ENCODE measurements at regions not wholly inside any gene's neighbourhood (a gene's known extent, or its start where the extent isn't known, plus 50 kb on each side); places are given as distances from the start of the nearest gene placed in this dataset.
A peak's percentile ranks its signal among the peaks of the same experiment; 100 is the strongest.

GRCh38 chr6:168388641-168389633, 52.0 kb upstream of the SMOC2 start (continued):
- TF ChIP-seq, protein P1, sequence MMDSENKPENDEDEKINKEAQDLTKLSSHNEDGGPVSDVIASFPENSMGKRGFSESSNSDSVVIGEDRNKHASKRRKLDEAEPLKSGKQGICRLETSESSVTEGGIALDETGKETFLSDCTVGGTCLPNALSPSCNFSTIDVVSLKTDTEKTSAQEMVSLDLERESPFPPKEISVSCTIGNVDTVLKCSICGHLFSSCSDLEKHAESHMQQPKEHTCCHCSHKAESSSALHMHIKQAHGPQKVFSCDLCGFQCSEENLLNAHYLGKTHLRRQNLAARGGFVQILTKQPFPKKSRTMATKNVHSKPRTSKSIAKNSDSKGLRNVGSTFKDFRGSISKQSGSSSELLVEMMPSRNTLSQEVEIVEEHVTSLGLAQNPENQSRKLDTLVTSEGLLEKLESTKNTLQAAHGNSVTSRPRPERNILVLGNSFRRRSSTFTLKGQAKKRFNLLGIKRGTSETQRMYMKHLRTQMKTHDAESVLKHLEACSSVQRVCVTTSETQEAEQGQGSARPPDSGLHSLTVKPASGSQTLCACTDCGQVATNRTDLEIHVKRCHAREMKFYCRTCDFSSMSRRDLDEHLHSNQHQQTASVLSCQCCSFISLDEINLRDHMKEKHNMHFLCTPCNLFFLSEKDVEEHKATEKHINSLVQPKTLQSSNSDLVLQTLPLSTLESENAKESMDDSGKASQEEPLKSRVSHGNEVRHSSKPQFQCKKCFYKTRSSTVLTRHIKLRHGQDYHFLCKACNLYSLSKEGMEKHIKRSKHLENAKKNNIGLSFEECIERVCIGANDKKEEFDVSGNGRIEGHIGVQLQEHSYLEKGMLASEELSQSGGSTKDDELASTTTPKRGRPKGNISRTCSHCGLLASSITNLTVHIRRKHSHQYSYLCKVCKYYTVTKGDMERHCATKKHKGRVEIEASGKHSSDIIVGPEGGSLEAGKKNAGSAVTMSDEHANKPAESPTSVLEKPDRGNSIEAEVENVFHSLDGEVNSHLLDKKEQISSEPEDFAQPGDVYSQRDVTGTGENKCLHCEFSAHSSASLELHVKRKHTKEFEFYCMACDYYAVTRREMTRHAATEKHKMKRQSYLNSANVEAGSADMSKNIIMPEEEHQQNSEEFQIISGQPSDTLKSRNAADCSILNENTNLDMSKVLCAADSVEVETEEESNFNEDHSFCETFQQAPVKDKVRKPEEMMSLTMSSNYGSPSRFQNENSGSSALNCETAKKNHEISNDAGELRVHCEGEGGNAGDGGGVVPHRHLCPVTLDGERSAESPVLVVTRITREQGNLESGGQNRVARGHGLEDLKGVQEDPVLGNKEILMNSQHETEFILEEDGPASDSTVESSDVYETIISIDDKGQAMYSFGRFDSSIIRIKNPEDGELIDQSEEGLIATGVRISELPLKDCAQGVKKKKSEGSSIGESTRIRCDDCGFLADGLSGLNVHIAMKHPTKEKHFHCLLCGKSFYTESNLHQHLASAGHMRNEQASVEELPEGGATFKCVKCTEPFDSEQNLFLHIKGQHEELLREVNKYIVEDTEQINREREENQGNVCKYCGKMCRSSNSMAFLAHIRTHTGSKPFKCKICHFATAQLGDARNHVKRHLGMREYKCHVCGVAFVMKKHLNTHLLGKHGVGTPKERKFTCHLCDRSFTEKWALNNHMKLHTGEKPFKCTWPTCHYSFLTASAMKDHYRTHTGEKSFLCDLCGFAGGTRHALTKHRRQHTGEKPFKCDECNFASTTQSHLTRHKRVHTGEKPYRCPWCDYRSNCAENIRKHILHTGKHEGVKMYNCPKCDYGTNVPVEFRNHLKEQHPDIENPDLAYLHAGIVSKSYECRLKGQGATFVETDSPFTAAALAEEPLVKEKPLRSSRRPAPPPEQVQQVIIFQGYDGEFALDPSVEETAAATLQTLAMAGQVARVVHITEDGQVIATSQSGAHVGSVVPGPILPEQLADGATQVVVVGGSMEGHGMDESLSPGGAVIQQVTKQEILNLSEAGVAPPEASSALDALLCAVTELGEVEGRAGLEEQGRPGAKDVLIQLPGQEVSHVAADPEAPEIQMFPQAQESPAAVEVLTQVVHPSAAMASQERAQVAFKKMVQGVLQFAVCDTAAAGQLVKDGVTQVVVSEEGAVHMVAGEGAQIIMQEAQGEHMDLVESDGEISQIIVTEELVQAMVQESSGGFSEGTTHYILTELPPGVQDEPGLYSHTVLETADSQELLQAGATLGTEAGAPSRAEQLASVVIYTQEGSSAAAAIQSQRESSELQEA (CRISPR knock-in tag; IDR thresholded peaks at IDR 0.05; ENCODE audit: not compliant biosample characterization), result peak; percentile 53
- no peak; the same call in 1 of the 2 replicates for TF ChIP-seq KDM5B (CRISPR knock-in tag; IDR thresholded peaks at IDR 0.05; ENCODE audit: borderline replicate concordance)
- TF ChIP-seq, protein P2, sequence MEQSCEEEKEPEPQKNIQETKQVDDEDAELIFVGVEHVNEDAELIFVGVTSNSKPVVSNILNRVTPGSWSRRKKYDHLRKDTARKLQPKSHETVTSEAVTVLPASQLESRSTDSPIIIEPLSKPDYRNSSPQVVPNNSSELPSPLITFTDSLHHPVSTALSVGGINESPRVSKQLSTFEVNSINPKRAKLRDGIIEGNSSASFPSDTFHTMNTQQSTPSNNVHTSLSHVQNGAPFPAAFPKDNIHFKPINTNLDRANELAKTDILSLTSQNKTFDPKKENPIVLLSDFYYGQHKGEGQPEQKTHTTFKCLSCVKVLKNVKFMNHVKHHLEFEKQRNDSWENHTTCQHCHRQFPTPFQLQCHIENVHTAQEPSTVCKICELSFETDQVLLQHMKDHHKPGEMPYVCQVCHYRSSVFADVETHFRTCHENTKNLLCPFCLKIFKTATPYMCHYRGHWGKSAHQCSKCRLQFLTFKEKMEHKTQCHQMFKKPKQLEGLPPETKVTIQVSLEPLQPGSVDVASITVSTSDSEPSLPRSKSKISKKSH (CRISPR knock-in tag; IDR thresholded peaks at IDR 0.05; ENCODE audit: borderline replicate concordance), result 0 out of 2 replicates have a peak, but pooled peaks have one; percentile 23
- TF ChIP-seq ZSCAN31 (CRISPR knock-in tag; IDR thresholded peaks at IDR 0.05; ENCODE audit: low read depth), result no peak
- peak; percentile 58 for TF ChIP-seq ZNF18 (CRISPR knock-in tag; IDR thresholded peaks at IDR 0.05; ENCODE audit: insufficient replicate concordance)
- peak; percentile 55 for TF ChIP-seq GABPB1 (CRISPR knock-in tag; IDR thresholded peaks at IDR 0.05)
- TF ChIP-seq, protein P3, sequence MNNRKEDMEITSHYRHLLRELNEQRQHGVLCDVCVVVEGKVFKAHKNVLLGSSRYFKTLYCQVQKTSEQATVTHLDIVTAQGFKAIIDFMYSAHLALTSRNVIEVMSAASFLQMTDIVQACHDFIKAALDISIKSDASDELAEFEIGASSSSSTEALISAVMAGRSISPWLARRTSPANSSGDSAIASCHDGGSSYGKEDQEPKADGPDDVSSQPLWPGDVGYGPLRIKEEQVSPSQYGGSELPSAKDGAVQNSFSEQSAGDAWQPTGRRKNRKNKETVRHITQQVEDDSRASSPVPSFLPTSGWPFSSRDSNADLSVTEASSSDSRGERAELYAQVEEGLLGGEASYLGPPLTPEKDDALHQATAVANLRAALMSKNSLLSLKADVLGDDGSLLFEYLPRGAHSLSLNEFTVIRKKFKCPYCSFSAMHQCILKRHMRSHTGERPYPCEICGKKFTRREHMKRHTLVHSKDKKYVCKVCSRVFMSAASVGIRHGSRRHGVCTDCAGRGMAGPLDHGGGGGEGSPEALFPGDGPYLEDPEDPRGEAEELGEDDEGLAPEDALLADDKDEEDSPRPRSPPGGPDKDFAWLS (CRISPR knock-in tag; IDR thresholded peaks at IDR 0.05; ENCODE audit: borderline replicate concordance), result no peak
- no peak for TF ChIP-seq ZNF263 (CRISPR knock-in tag; IDR thresholded peaks at IDR 0.05)
- TF ChIP-seq YEATS4 (CRISPR knock-in tag; IDR thresholded peaks at IDR 0.05; ENCODE audit: borderline replicate concordance), result no peak
- no peak for TF ChIP-seq ONECUT2 (CRISPR knock-in tag; IDR thresholded peaks at IDR 0.05)
- TF ChIP-seq, protein P4, sequence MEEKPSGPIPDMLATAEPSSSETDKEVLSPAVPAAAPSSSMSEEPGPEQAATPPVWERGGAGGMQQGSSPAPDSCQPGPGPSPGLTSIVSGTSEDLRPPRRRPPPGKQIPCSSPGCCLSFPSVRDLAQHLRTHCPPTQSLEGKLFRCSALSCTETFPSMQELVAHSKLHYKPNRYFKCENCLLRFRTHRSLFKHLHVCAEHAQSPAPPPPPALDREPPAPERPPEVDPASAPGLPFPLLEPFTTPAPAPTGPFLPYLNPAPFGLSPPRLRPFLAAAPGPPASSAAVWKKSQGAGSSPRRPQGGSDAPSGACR (CRISPR knock-in tag; IDR thresholded peaks at IDR 0.05), result no peak
- no peak for TF ChIP-seq IKZF4 (CRISPR knock-in tag; IDR thresholded peaks at IDR 0.05; ENCODE audit: borderline replicate concordance, low read depth, not compliant biosample characterization)
- no peak for TF ChIP-seq ARNT (IDR thresholded peaks at IDR 0.05)

Data from HepG2 (cell line).